ENCODE measurements at regions not wholly inside any gene's neighbourhood (a gene's known extent, or its start where the extent isn't known, plus 50 kb on each side); places are given as distances from the start of the nearest gene placed in this dataset.

- Histone ChIP-seq H3K36me3 (no peaks in the 10 kb centered on the region), H3K9ac (ENCODE audit: low read depth in 2 of 2, low read length in 2 of 2) (no peak overlapping the region), H3K27ac (no peak overlapping the region), H3K9me3 (no peaks in the 10 kb centered on the region), H3K27me3 (no peaks in the 10 kb centered on the region), H3K4me3 (no peak overlapping the region), H3K4me1 (no peaks in the 10 kb centered on the region)
- no peak for DNase-seq
- no peak for TF ChIP-seq CTCF (IDR thresholded peaks at IDR 0.05)
- intact Hi-C loops (cut with DNase I), result no loop called here
Measured at GRCh38 chr4:24743927-24744326, 51.4 kb upstream of the SOD3 start.

GRCh38 chr4:24745172-24745895, 50.0 kb upstream of the SOD3 start:
- Histone ChIP-seq H3K9me3 (no peaks in the 10 kb centered on the region), H3K4me1 (no peaks in the 10 kb centered on the region), H3K9ac (ENCODE audit: low read depth in 2 of 2, low read length in 2 of 2) (no peak overlapping the region), H3K27me3 (no peaks in the 10 kb centered on the region), H3K27ac (no peak overlapping the region), H3K36me3 (no peaks in the 10 kb centered on the region), H3K4me3 (no peak overlapping the region)
- DNase-seq, result no peak
- no peak for TF ChIP-seq CTCF (IDR thresholded peaks at IDR 0.05)
- intact Hi-C loops (cut with DNase I), result no loop called here

All from colonic mucosa (tissue), 4 donors.